Activated naive CD8-positive, alpha-beta T cell treated with anti-CD3 and anti-CD28 coated beads for 36 hours (primary cell): ENCODE measurements at regions not wholly inside any gene's neighbourhood (a gene's known extent, or its start where the extent isn't known, plus 50 kb on each side); places are given as distances from the start of the nearest gene placed in this dataset.
A peak's percentile ranks its signal among the peaks of the same experiment; 100 is the strongest.
"Not testable (repeated sequence)": the region's sequence is repeated elsewhere in the genome, so short reads cannot be mapped to it uniquely, and the experiment has no call there.

ENCODE experiments used
- DNase-seq: peaks from one replicate; pipeline ENCODE4 v3.0.0; 2021
- H3K27ac Mint-ChIP-seq: one replicate; pipeline ENCODE4 v1.8.0; 2022; ENCODE audit warnings: mild to moderate bottlenecking, moderate library complexity, mixed read lengths
- H3K27me3 Mint-ChIP-seq: one replicate; pipeline ENCODE4 v1.8.0; 2022; ENCODE audit warnings: mild to moderate bottlenecking, mixed read lengths
- H3K36me3 Mint-ChIP-seq: one replicate; pipeline ENCODE4 v1.8.0; 2021; ENCODE audit warnings: mild to moderate bottlenecking, mixed read lengths
- H3K4me1 Mint-ChIP-seq: one replicate; pipeline ENCODE4 v1.8.0; 2021; ENCODE audit warnings: mixed read lengths
- H3K4me3 Mint-ChIP-seq: one replicate; pipeline ENCODE4 v1.8.0; 2022; ENCODE audit warnings: mild to moderate bottlenecking, moderate library complexity, mixed read lengths
- H3K9me3 Mint-ChIP-seq: one replicate; pipeline ENCODE4 v1.8.0; 2022; ENCODE audit warnings: mixed read lengths

DNA sequence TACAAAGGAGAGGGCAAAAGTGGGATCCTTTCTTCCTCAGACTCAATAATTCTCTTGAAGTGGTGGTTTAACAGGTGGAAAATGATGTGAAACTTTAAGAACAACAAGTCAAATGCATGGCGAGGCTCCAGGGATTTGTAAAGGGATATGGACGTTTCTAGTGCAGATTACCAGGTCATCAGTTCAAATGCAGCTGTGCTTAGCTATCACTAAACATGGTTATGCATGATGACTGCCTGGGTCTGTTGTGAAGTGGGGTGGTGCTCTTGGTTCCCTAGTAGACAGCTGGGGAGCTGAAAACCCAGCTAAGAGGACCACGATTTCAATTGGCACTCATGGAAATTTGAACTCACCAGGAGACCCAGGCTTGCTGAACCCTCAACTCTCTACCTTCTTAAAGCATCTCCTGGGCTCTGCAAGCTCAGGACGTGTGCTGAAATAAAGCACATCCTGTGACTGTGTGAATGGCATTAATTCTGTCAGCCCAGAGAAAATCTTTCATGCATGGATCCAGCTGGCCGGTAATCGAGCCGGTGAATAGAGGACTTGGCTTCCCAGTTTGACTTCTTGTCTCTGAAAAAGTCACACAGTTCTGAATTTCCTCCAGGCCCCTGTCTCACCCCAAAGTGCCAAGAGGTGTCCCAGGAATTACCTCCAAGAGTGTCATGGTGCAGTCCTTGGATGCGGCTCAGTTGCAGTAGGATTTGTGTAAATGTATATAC is 146.1 kb downstream of the MTX2 start:
- peaks cover 38% of the 10 kb centered on the region for H3K27me3 Mint-ChIP-seq
- H3K36me3 Mint-ChIP-seq: no peaks in the 10 kb centered on the region
- H3K9me3 Mint-ChIP-seq: no peaks in the 10 kb centered on the region

DNA sequence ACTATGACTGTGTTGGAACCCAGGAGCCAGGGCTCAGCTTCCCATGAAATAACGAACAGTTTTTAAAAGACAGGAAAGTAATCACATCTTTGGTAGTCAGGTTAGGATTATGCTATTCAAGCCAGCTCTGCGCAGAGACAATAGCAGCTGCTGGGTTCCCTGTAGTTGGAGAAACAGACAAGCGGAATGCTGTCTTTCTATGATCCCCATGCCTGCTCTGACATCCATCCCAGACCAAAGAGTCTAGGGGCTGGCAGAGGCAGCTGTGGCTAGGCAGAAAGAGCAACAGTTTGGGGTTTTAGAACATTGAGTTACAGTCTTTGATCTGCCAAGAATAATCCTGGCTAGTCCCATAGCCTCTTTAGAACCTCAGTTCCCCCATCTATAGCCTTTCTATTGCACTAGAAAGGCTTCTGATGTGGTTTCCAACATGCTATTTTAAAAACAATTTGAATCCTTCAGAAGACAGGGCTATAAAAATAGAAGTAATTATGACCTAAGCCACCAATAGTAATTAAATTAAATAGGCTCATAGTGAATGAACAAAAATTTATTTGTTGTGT is 146.8 kb downstream of the MTX2 start:
- no peaks in the 10 kb centered on the region for H3K4me1 Mint-ChIP-seq
- H3K27me3 Mint-ChIP-seq: peaks cover 38% of the 10 kb centered on the region
- no peaks in the 10 kb centered on the region for H3K36me3 Mint-ChIP-seq
- DNase-seq: no peak
- no peak overlapping the region for H3K4me3 Mint-ChIP-seq
- no peaks in the 10 kb centered on the region for H3K9me3 Mint-ChIP-seq
- no peak overlapping the region for H3K27ac Mint-ChIP-seq

More for the DNA sequence above, 146.1 kb downstream of the MTX2 start:
- Mint-ChIP-seq H3K4me1 (no peaks in the 10 kb centered on the region), H3K27ac (no peak overlapping the region), H3K4me3 (no peak overlapping the region)
- no peak for DNase-seq

DNA sequence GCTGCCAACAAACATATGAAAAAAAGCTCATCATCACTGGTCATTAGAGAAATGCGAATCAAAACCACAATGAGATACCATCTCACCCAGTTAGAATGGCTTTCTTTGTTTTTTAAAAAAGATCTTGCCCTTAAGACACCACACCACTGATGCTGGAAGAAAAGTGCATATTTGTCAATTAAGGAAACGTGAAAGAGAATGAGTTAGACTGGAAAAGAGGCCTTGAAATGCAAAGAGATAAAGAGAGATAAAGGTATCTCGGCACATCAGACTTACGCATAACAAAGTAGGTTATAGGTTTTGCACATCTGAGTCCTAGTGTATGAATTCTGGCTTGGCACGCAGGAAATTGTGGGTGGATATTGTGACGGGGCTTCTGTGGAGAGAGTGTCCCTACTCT is 149.5 kb downstream of the MTX2 start:
- DNase-seq: no peak
- Mint-ChIP-seq H3K36me3 (no peaks in the 10 kb centered on the region), H3K4me3 (no peak overlapping the region), H3K9me3 (no peaks in the 10 kb centered on the region), H3K4me1 (no peaks in the 10 kb centered on the region), H3K27me3 (peaks cover 24% of the 10 kb centered on the region), H3K27ac (no peak overlapping the region)

GRCh38 chr2:176419591-176420071 is 150.4 kb downstream of the MTX2 start:
- peaks cover 19% of the 10 kb centered on the region for H3K27me3 Mint-ChIP-seq
- no peaks in the 10 kb centered on the region for H3K9me3 Mint-ChIP-seq

GRCh38 chr2:176421297-176422050 is 152.2 kb downstream of the MTX2 start:
- Mint-ChIP-seq H3K4me1 (no peaks in the 10 kb centered on the region), H3K36me3 (no peaks in the 10 kb centered on the region), H3K27ac (no peak overlapping the region), H3K4me3 (no peak overlapping the region), H3K9me3 (no peaks in the 10 kb centered on the region), H3K27me3 (peaks cover 5% of the 10 kb centered on the region)
- DNase-seq: no peak

More at GRCh38 chr2:176419591-176420071, 150.4 kb downstream of the MTX2 start:
- no peak overlapping the region for H3K4me3 Mint-ChIP-seq
- H3K27ac Mint-ChIP-seq: no peak overlapping the region
- no peaks in the 10 kb centered on the region for H3K4me1 Mint-ChIP-seq
- DNase-seq: no peak
- H3K36me3 Mint-ChIP-seq: no peaks in the 10 kb centered on the region

GRCh38 chr2:176423819-176424218 is 154.6 kb downstream of the MTX2 start:
- Mint-ChIP-seq H3K4me3 (no peak overlapping the region), H3K27me3 (peaks cover 14% of the 10 kb centered on the region)

DNA sequence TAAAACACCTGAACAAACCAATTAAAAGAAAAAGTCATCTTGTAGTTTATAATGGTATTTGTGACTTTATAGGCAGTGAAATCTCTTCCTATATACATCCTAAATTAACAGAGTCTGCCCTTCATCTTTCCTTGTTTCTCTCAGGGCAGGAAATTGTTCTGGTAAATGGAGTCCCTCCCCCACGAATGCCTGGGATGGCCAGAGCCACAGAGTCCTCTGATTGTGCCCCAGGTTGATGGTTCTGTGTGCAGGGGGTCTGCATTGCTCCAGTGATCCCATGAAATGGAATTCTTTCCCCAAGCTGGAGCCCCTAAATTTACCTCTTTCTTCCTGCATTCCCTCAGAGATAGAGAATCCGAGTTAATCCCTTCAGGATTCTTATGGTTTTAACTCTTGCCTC is 155.5 kb downstream of the MTX2 start:
- Mint-ChIP-seq H3K4me1 (peaks cover 3% of the 10 kb centered on the region), H3K27me3 (peaks cover 20% of the 10 kb centered on the region), H3K36me3 (no peaks in the 10 kb centered on the region), H3K27ac (no peak overlapping the region), H3K4me3 (no peak overlapping the region), H3K9me3 (peaks cover 5% of the 10 kb centered on the region)
- DNase-seq: no peak

More at GRCh38 chr2:176423819-176424218, 154.6 kb downstream of the MTX2 start:
- Mint-ChIP-seq H3K4me1 (peaks cover under 1% of the 10 kb centered on the region), H3K27ac (no peak overlapping the region), H3K36me3 (no peaks in the 10 kb centered on the region), H3K9me3 (peaks cover under 1% of the 10 kb centered on the region)
- DNase-seq: no peak

- no peak for DNase-seq
- no peaks in the 10 kb centered on the region for H3K36me3 Mint-ChIP-seq
- H3K4me1 Mint-ChIP-seq: peaks cover 3% of the 10 kb centered on the region
- H3K9me3 Mint-ChIP-seq: peaks cover 7% of the 10 kb centered on the region
- no peak overlapping the region for H3K4me3 Mint-ChIP-seq
- no peak overlapping the region for H3K27ac Mint-ChIP-seq
- H3K27me3 Mint-ChIP-seq: peaks cover 25% of the 10 kb centered on the region
Observed at GRCh38 chr2:176427549-176427948, 158.3 kb downstream of the MTX2 start.

DNA sequence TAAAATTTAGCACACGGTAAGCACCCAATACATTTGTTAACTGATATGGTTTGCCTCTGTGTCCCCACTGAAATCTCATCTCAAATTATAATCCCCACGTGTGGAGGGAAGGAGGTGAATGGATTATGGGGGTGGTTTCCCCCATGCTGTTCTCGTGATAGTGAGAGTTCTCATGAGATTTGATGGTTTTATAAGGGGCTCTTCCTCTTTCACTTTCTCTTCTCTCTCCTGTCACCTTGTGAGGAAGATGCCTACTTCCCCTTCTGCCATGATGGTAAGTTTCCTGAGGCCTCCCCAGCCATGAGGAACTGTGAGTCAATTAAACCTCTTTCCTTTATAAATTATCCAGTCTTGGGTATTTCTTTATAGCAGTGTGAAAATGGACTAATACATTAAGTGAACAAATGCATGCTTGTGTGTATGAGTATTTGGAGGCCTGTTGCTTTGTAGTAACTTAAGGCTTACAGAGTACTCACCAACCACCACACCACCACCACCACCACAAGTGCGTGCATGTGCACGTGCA is 159.8 kb downstream of the MTX2 start:
- Mint-ChIP-seq H3K4me3 (peak overlapping the region; percentile 14), H3K27me3 (peaks cover 35% of the 10 kb centered on the region)
- not testable (repeated sequence) for H3K36me3 Mint-ChIP-seq, H3K4me1 Mint-ChIP-seq, H3K9me3 Mint-ChIP-seq, DNase-seq, H3K27ac Mint-ChIP-seq

DNA sequence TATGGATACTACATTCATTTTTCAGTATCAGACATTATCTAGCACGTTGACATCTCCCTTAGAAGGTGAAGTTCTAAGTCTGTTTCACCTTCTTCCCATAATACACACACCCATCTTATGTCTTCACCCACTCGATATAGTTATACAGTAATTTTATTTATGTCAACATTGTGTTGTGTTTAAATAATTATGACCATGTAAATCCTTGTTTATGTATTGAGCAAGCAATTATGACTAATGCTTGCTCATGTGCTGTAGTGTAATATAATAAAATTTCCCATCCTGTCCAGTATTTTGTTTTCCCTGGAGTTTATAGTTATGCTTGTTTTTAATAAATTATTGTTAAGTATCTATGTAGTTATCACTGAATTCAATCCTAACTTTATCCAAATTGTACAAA is 163.2 kb downstream of the MTX2 start:
- Mint-ChIP-seq H3K4me1 (peaks cover 3% of the 10 kb centered on the region), H3K27ac (no peak overlapping the region), H3K27me3 (peaks cover 46% of the 10 kb centered on the region), H3K36me3 (no peaks in the 10 kb centered on the region), H3K9me3 (peaks cover 9% of the 10 kb centered on the region), H3K4me3 (no peak overlapping the region)
- DNase-seq: no peak

- H3K27ac Mint-ChIP-seq: no peak overlapping the region
- H3K36me3 Mint-ChIP-seq: no peaks in the 10 kb centered on the region
- peaks cover 38% of the 10 kb centered on the region for H3K27me3 Mint-ChIP-seq
- H3K4me3 Mint-ChIP-seq: no peak overlapping the region
- DNase-seq: no peak
- H3K9me3 Mint-ChIP-seq: peaks cover 2% of the 10 kb centered on the region
- H3K4me1 Mint-ChIP-seq: no peaks in the 10 kb centered on the region
Observed at GRCh38 chr2:176435729-176436128, 166.5 kb downstream of the MTX2 start.

DNA sequence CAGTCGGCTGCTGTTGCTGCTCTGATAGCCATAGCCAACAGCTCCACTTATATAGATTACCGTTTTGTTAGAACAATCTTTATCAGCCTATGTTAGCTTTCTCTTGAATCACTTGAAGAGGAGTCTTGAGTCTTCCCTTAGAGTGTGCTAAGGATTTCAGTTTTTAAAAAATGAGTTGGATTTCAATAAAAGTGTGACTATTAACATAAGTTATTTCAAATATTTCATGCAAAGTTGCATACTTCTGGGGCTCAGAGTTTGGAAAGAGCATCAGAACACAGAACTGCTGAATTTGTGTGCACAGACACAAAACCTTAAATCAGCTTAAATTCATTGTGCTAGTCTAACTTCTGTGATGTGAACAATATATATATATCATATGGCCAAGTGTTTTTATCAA is 174.7 kb downstream of the MTX2 start:
- Mint-ChIP-seq H3K27me3 (peaks cover 13% of the 10 kb centered on the region), H3K4me3 (no peak overlapping the region), H3K27ac (no peak overlapping the region), H3K36me3 (no peaks in the 10 kb centered on the region), H3K9me3 (no peaks in the 10 kb centered on the region), H3K4me1 (peaks cover 5% of the 10 kb centered on the region)
- no peak for DNase-seq

- Mint-ChIP-seq H3K27me3 (peaks cover 7% of the 10 kb centered on the region), H3K27ac (no peak overlapping the region), H3K9me3 (no peaks in the 10 kb centered on the region), H3K4me3 (no peak overlapping the region), H3K36me3 (no peaks in the 10 kb centered on the region), H3K4me1 (peaks cover 5% of the 10 kb centered on the region)
- DNase-seq: no peak
Observed at GRCh38 chr2:176445956-176446355, 176.7 kb downstream of the MTX2 start.

- Mint-ChIP-seq H3K4me1 (peaks cover 5% of the 10 kb centered on the region), H3K9me3 (no peaks in the 10 kb centered on the region)
- no peak for DNase-seq
Observed at GRCh38 chr2:176446718-176447414, 177.6 kb downstream of the MTX2 start.

DNA sequence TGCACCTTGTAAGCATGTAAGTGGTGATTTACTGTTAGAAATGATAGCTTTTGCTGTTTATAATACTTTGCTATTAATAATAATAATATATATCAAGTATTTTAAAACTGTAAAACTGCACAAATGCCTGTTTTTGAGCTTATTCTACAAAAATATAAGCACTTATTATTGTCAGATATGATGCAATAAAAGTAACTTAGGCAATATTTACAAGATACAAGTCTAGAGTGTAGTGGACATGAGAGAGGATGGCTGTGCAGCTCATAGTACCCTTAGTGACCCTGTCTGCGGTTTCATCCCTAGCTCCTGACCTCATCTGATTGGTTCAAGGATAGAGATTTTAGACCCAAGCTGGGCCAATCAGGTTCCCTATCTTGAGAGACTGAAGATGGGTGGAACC is 178.4 kb downstream of the MTX2 start:
- peaks cover 5% of the 10 kb centered on the region for H3K4me1 Mint-ChIP-seq
- no peak overlapping the region for H3K4me3 Mint-ChIP-seq
- H3K9me3 Mint-ChIP-seq: no peaks in the 10 kb centered on the region
- H3K27me3 Mint-ChIP-seq: peaks cover 10% of the 10 kb centered on the region
- DNase-seq: no peak
- no peak overlapping the region for H3K27ac Mint-ChIP-seq
- H3K36me3 Mint-ChIP-seq: no peaks in the 10 kb centered on the region

More at GRCh38 chr2:176446718-176447414, 177.6 kb downstream of the MTX2 start:
- no peaks in the 10 kb centered on the region for H3K36me3 Mint-ChIP-seq
- no peak overlapping the region for H3K27ac Mint-ChIP-seq
- H3K27me3 Mint-ChIP-seq: peaks cover 9% of the 10 kb centered on the region
- H3K4me3 Mint-ChIP-seq: no peak overlapping the region
